ENCODE measurements at regions not wholly inside any gene's neighbourhood (a gene's known extent, or its start where the extent isn't known, plus 50 kb on each side); places are given as distances from the start of the nearest gene placed in this dataset.

- Histone ChIP-seq H2AFZ (ENCODE audit: low read length) (no peak overlapping the region), H3K4me3 (ENCODE audit: low read length) (no peak overlapping the region), H3K9ac (ENCODE audit: low read length) (no peak overlapping the region), H3K36me3 (ENCODE audit: low read depth, low read length) (no peaks in the 10 kb centered on the region), H3K79me2 (ENCODE audit: low read length) (no peaks in the 10 kb centered on the region), H3K9me2 (replicated peaks; ENCODE audit: low read length) (no peaks in the 10 kb centered on the region), H3K27me3 (ENCODE audit: low read length) (peaks cover 3% of the 10 kb centered on the region; the same call in 1 of the 2 replicates), H3K27ac (ENCODE audit: low read length) (no peak overlapping the region), H3K9me3 (ENCODE audit: low read length) (no peaks in the 10 kb centered on the region), H3K4me1 (ENCODE audit: insufficient read depth, low read length) (no peaks in the 10 kb centered on the region), H3K4me2 (ENCODE audit: low read length) (no peak overlapping the region), H4K20me1 (ENCODE audit: low read length) (no peaks in the 10 kb centered on the region), H3F3A (ENCODE audit: low read length, unreplicated experiment) (no peaks in the 10 kb centered on the region)
- intact Hi-C loops (cut with micrococcal nuclease), result no loop called here
- no TSS peak for BruUV-seq (replicated peaks)
- POLR2A ChIA-PET (ENCODE audit: unreplicated experiment), result no interaction called here
- CTCF ChIA-PET, result no interaction called here
- no peak for TF ChIP-seq EZH2phosphoT487 (IDR thresholded peaks at IDR 0.05; ENCODE audit: borderline replicate concordance, low read length)
- TF ChIP-seq, protein P1, sequence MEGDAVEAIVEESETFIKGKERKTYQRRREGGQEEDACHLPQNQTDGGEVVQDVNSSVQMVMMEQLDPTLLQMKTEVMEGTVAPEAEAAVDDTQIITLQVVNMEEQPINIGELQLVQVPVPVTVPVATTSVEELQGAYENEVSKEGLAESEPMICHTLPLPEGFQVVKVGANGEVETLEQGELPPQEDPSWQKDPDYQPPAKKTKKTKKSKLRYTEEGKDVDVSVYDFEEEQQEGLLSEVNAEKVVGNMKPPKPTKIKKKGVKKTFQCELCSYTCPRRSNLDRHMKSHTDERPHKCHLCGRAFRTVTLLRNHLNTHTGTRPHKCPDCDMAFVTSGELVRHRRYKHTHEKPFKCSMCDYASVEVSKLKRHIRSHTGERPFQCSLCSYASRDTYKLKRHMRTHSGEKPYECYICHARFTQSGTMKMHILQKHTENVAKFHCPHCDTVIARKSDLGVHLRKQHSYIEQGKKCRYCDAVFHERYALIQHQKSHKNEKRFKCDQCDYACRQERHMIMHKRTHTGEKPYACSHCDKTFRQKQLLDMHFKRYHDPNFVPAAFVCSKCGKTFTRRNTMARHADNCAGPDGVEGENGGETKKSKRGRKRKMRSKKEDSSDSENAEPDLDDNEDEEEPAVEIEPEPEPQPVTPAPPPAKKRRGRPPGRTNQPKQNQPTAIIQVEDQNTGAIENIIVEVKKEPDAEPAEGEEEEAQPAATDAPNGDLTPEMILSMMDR (conservative IDR thresholded peaks at IDR 0.05; ENCODE audit: low read depth, low read length), result no peak
- DNase-seq (no peak), ATAC-seq (no peak)
Measured at GRCh38 chr13:22229916-22230315, 559.0 kb downstream of the FGF9 start.

GRCh38 chr13:22232186-22232585 is 561.3 kb downstream of the FGF9 start:
- no peak for TF ChIP-seq EZH2phosphoT487 (IDR thresholded peaks at IDR 0.05; ENCODE audit: borderline replicate concordance, low read length)
- TF ChIP-seq, protein P1 (conservative IDR thresholded peaks at IDR 0.05; ENCODE audit: low read depth, low read length), result no peak
- TF ChIP-seq EZH2 (IDR thresholded peaks at IDR 0.05; ENCODE audit: low read length, unreplicated experiment), result no peak
- CTCF ChIA-PET, result no interaction called here
- BruUV-seq (replicated peaks), result no TSS peak

GRCh38 chr13:22235285-22235949 is 564.5 kb downstream of the FGF9 start:
- H3K4me3 ChIP-seq (ENCODE audit: low read length), result no peak overlapping the region
- no peak overlapping the region for H3K27ac ChIP-seq (ENCODE audit: low read length)
- no peaks in the 10 kb centered on the region for H3F3A ChIP-seq (ENCODE audit: low read length, unreplicated experiment)
- intact Hi-C loops (cut with micrococcal nuclease), result no loop called here
- ChIA-PET POLR2A (ENCODE audit: unreplicated experiment) (no interaction called here), CTCF (no interaction called here)
- H3K36me3 ChIP-seq (ENCODE audit: low read depth, low read length), result no peaks in the 10 kb centered on the region
- no peaks in the 10 kb centered on the region for H4K20me1 ChIP-seq (ENCODE audit: low read length)
- TF ChIP-seq, protein P1 (conservative IDR thresholded peaks at IDR 0.05; ENCODE audit: low read depth, low read length), result no peak
- no peak for TF ChIP-seq EZH2 (IDR thresholded peaks at IDR 0.05; ENCODE audit: low read length, unreplicated experiment)
- no peak for TF ChIP-seq EZH2phosphoT487 (IDR thresholded peaks at IDR 0.05; ENCODE audit: borderline replicate concordance, low read length)
- no peaks in the 10 kb centered on the region for H3K4me1 ChIP-seq (ENCODE audit: insufficient read depth, low read length)
- ATAC-seq, result no peak
- H2AFZ ChIP-seq (ENCODE audit: low read length), result no peak overlapping the region
- no peak overlapping the region for H3K4me2 ChIP-seq (ENCODE audit: low read length)
- DNase-seq, result no peak
- no peaks in the 10 kb centered on the region for H3K79me2 ChIP-seq (ENCODE audit: low read length)
- no TSS peak for BruUV-seq (replicated peaks)
- H3K9me2 ChIP-seq (replicated peaks; ENCODE audit: low read length), result no peaks in the 10 kb centered on the region
- no peak overlapping the region for H3K9ac ChIP-seq (ENCODE audit: low read length)
- H3K9me3 ChIP-seq (ENCODE audit: low read length), result no peaks in the 10 kb centered on the region
- H3K27me3 ChIP-seq (ENCODE audit: low read length), result peaks cover 10% of the 10 kb centered on the region; the same call in 1 of the 2 replicates

More at GRCh38 chr13:22232186-22232585, 561.3 kb downstream of the FGF9 start:
- H2AFZ ChIP-seq (ENCODE audit: low read length), result no peak overlapping the region
- POLR2A ChIA-PET (ENCODE audit: unreplicated experiment), result no interaction called here
- no peak for ATAC-seq
- no peak for DNase-seq
- no peak overlapping the region for H3K4me2 ChIP-seq (ENCODE audit: low read length)
- no peaks in the 10 kb centered on the region for H3K36me3 ChIP-seq (ENCODE audit: low read depth, low read length)
- H3K27ac ChIP-seq (ENCODE audit: low read length), result no peak overlapping the region
- H3K9me3 ChIP-seq (ENCODE audit: low read length), result no peaks in the 10 kb centered on the region
- H3K9ac ChIP-seq (ENCODE audit: low read length), result no peak overlapping the region
- H3K79me2 ChIP-seq (ENCODE audit: low read length), result no peaks in the 10 kb centered on the region
- H3K4me3 ChIP-seq (ENCODE audit: low read length), result no peak overlapping the region
- no peaks in the 10 kb centered on the region for H3F3A ChIP-seq (ENCODE audit: low read length, unreplicated experiment)
- H3K9me2 ChIP-seq (replicated peaks; ENCODE audit: low read length), result no peaks in the 10 kb centered on the region
- H3K27me3 ChIP-seq (ENCODE audit: low read length), result peaks cover 3% of the 10 kb centered on the region; the same call in 1 of the 2 replicates
- intact Hi-C loops (cut with micrococcal nuclease), result no loop called here
- no peaks in the 10 kb centered on the region for H3K4me1 ChIP-seq (ENCODE audit: insufficient read depth, low read length)
- H4K20me1 ChIP-seq (ENCODE audit: low read length), result no peaks in the 10 kb centered on the region
